H9 (cell line): ENCODE measurements at regions not wholly inside any gene's neighbourhood (a gene's known extent, or its start where the extent isn't known, plus 50 kb on each side); places are given as distances from the start of the nearest gene placed in this dataset.

ENCODE experiments used
- DNase-seq: peaks from one replicate; pipeline ENCODE4 v3.0.0-alpha.2; 2017
- H2AFZ ChIP-seq: one replicate; pipeline ENCODE4 v1.6.1; 2013; ENCODE audit warnings: mild to moderate bottlenecking, low read length, control low read depth, moderate library complexity
- H2AK5ac ChIP-seq: 2 replicates; pipeline ENCODE4 v1.6.1; 2013; ENCODE audit warnings: low read length, control low read depth, mixed read lengths; ENCODE audit not compliant: insufficient read length
- H2BK120ac ChIP-seq: one replicate; pipeline ENCODE4 v1.6.1; 2013; ENCODE audit warnings: low read depth, mild to moderate bottlenecking, low read length, control low read depth, inconsistent platforms; ENCODE audit not compliant: poor library complexity, severe bottlenecking
- H2BK12ac ChIP-seq: 2 replicates; pipeline ENCODE4 v1.6.1; 2013; ENCODE audit warnings: low read length, control low read depth, mixed read lengths, low read depth; ENCODE audit not compliant: insufficient read length
- H2BK15ac ChIP-seq: 2 replicates; pipeline ENCODE4 v1.6.1; 2013; ENCODE audit warnings: low read depth, low read length, control low read depth
- H2BK20ac ChIP-seq: one replicate; pipeline ENCODE4 v1.6.1; 2013; ENCODE audit warnings: low read depth, mild to moderate bottlenecking, low read length, control low read depth, inconsistent platforms; ENCODE audit not compliant: poor library complexity, severe bottlenecking
- H2BK5ac ChIP-seq: 2 replicates; pipeline ENCODE4 v1.6.1; 2013; ENCODE audit warnings: low read length, control low read depth, mixed read lengths; ENCODE audit not compliant: insufficient read length
- H3K14ac ChIP-seq: 2 replicates; pipeline ENCODE4 v1.6.1; 2013; ENCODE audit warnings: low read length, control low read depth; ENCODE audit not compliant: insufficient read depth
- H3K18ac ChIP-seq: 2 replicates; pipeline ENCODE4 v1.6.1; 2013; ENCODE audit warnings: low read depth, mild to moderate bottlenecking, mixed read lengths, low read length, control low read depth; ENCODE audit not compliant: insufficient read length
- H3K23ac ChIP-seq: 2 replicates; pipeline ENCODE4 v1.6.1; 2013; ENCODE audit warnings: low read length, control low read depth, mixed read lengths, low read depth; ENCODE audit not compliant: insufficient read length
- H3K23me2 ChIP-seq: 2 replicates; pipeline ENCODE4 v1.6.1; 2013; ENCODE audit warnings: low read depth, mild to moderate bottlenecking, mixed read lengths, low read length, control low read depth; ENCODE audit not compliant: insufficient read length, poor library complexity, severe bottlenecking
- H3K27ac ChIP-seq: 2 replicates; pipeline ENCODE4 v1.5.1; 2013; ENCODE audit warnings: low read length, control low read depth, mixed read lengths, low read depth; ENCODE audit not compliant: insufficient read length
- H3K27me3 ChIP-seq: 2 replicates; pipeline ENCODE4 v1.6.1; 2013; ENCODE audit warnings: low read length, control low read depth, inconsistent platforms; ENCODE audit not compliant: insufficient read depth
- H3K4ac ChIP-seq: 2 replicates; pipeline ENCODE4 v1.6.1; 2013; ENCODE audit warnings: low read depth, mild to moderate bottlenecking, control low read depth, inconsistent platforms, low read length, moderate library complexity
- H3K4me1 ChIP-seq: 2 replicates; pipeline ENCODE4 v1.6.1; 2013; ENCODE audit warnings: low read length, control low read depth, inconsistent platforms; ENCODE audit not compliant: insufficient read depth
- H3K4me2 ChIP-seq: 2 replicates; pipeline ENCODE4 v1.6.1; 2013; ENCODE audit warnings: low read length, control low read depth, mixed read lengths; ENCODE audit not compliant: insufficient read length, insufficient read depth
- H3K56ac ChIP-seq: 2 replicates; pipeline ENCODE4 v1.6.1; 2013; ENCODE audit warnings: low read depth, mild to moderate bottlenecking, mixed read lengths, low read length, control low read depth; ENCODE audit not compliant: insufficient read length
- H3K79me1 ChIP-seq: 2 replicates; pipeline ENCODE4 v1.6.1; 2013; ENCODE audit warnings: low read depth, mild to moderate bottlenecking, moderate library complexity, low read length, control low read depth, inconsistent platforms; ENCODE audit not compliant: insufficient read depth, poor library complexity, severe bottlenecking
- H3K79me2 ChIP-seq: 2 replicates; pipeline ENCODE4 v1.6.1; 2013; ENCODE audit warnings: low read length, control low read depth, inconsistent platforms; ENCODE audit not compliant: insufficient read depth
- H3K9ac ChIP-seq: 2 replicates; pipeline ENCODE4 v1.6.1; 2013; ENCODE audit warnings: low read length, control low read depth, mixed read lengths; ENCODE audit not compliant: insufficient read length; ENCODE audit errors: extremely low read depth
- H3K9me3 ChIP-seq: one replicate; pipeline ENCODE4 v1.6.1; 2013; ENCODE audit warnings: low read depth, low read length, inconsistent platforms; ENCODE audit not compliant: control insufficient read depth
- H3T11ph ChIP-seq: one replicate; pipeline ENCODE4 v1.6.1; 2013; ENCODE audit warnings: mild to moderate bottlenecking, low read length, control low read depth, inconsistent platforms
- H4K20me1 ChIP-seq: one replicate; pipeline ENCODE4 v1.6.1; 2013; ENCODE audit not compliant: control insufficient read depth, insufficient read length, insufficient read depth
- H4K5ac ChIP-seq: 2 replicates; pipeline ENCODE4 v1.6.1; 2013; ENCODE audit warnings: low read depth, mild to moderate bottlenecking, mixed read lengths, low read length, control low read depth; ENCODE audit not compliant: insufficient read length
- H4K8ac ChIP-seq: replicated peaks from 2 replicates; pipeline ENCODE4 v1.6.1; 2013; ENCODE audit warnings: low read length, control low read depth, mixed read lengths, low read depth; ENCODE audit not compliant: insufficient read length
- H4K91ac ChIP-seq: 2 replicates; pipeline ENCODE4 v1.6.1; 2013; ENCODE audit warnings: low read depth, mild to moderate bottlenecking, moderate library complexity, mixed read lengths, low read length, control low read depth; ENCODE audit not compliant: insufficient read length
- H3K27ac Mint-ChIP-seq, 3 experiments: 2 replicates in 2 of 3; 3 replicates in 1 of 3; pipeline ENCODE4 v1.8.0; 2020 to 2021; ENCODE audit warnings: mixed read lengths in 3 of 3, mild to moderate bottlenecking in 1 of 3, moderate library complexity in 1 of 3
- H3K27me3 Mint-ChIP-seq: 2 replicates; pipeline ENCODE4 v1.8.0; 2021; ENCODE audit warnings: low read depth, mild to moderate bottlenecking, moderate library complexity, mixed read lengths
- H3K36me3 Mint-ChIP-seq, 3 experiments: 2 replicates in 2 of 3; 3 replicates in 1 of 3; pipeline ENCODE4 v1.8.0; 2020 to 2021; ENCODE audit warnings: low read depth in 3 of 3, mixed read lengths in 3 of 3; ENCODE audit not compliant: insufficient read depth in 1 of 3
- H3K4me1 Mint-ChIP-seq, 2 experiments: 2 replicates each; pipeline ENCODE4 v1.8.0; 2020; ENCODE audit warnings: mixed read lengths in 2 of 2
- H3K4me3 Mint-ChIP-seq, 2 experiments: 2 replicates in 1 of 2; 3 replicates in 1 of 2; pipeline ENCODE4 v1.8.0; 2020 to 2021; ENCODE audit warnings: mild to moderate bottlenecking in 2 of 2, mixed read lengths in 2 of 2, moderate library complexity in 1 of 2
- H3K9me3 Mint-ChIP-seq, 2 experiments: 2 replicates in 1 of 2; 3 replicates in 1 of 2; pipeline ENCODE4 v1.8.0; 2020; ENCODE audit warnings: mild to moderate bottlenecking in 2 of 2, mixed read lengths in 2 of 2, moderate library complexity in 1 of 2
- WGBS: extraction: QIAGEN DNeasy Blood & Tissue Kit; methylation state at CpG from one replicate; pipeline ENCODE4 v1.1.7; 2013; ENCODE audit warnings: missing lambda C conversion rate, low lambda C conversion rate, mixed read lengths; ENCODE audit not compliant: insufficient read length; ENCODE audit errors: extremely low coverage; 5-methylcytosine and 5-hydroxymethylcytosine counted together
- TF ChIP-seq, protein P1 (sequence below): fragments of 200-600 bp; sonication (generic); conservative IDR thresholded peaks from 3 replicates; pipeline ENCODE4 v1.8.0; 2021; ENCODE audit warnings: antibody characterized with exemption, mild to moderate bottlenecking

DNA sequence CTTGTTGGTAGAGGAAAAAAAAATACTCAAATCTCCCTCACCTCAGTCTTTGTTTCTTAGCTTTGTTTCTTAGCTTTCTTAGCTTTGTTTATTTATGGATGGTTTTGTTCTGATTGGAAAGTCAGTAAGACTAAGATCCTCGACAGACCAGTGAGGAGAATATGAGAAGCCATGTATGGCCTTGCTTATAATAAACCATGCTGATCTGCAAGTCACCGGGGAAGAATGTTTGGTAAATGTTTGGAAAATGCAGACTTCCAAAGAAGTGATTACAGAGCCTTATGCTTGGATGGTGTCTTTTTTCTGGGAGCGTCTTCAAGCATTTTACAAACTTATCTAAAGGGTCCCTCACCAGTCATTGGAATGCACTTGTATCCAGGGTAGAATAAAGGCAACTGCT, 90.1 kb upstream of the NOCT start:
- Mint-ChIP-seq H3K27ac (no peak overlapping the region; a peak in 1 of 7 replicates), H3K4me1 (peaks cover 0 to 9% of the 10 kb centered on the region in 2 experiments; a peak in 3 of 4 replicates), H3K27me3 (no peaks in the 10 kb centered on the region; the same call in 1 of the 2 replicates), H3K9me3 (peaks cover 18 to 30% of the 10 kb centered on the region in 2 experiments), H3K4me3 (no peak overlapping the region), H3K36me3 (peaks cover 11 to 20% (median 19%) of the 10 kb centered on the region in 3 experiments)
- no peaks in the 10 kb centered on the region for H3K79me1 ChIP-seq
- no peak overlapping the region for H3K9ac ChIP-seq
- H3K27me3 ChIP-seq = no peaks in the 10 kb centered on the region
- no peak for DNase-seq
- H4K91ac ChIP-seq = no peak overlapping the region
- H3K23ac ChIP-seq = no peak overlapping the region
- no peak overlapping the region for H3K27ac ChIP-seq
- no peak overlapping the region for H3T11ph ChIP-seq
- H4K20me1 ChIP-seq = no peaks in the 10 kb centered on the region
- H3K18ac ChIP-seq = no peak overlapping the region
- no peak overlapping the region for H2BK20ac ChIP-seq
- H2BK15ac ChIP-seq = no peak overlapping the region
- no CpG with 5 or more reads among the region's 3 CpGs for WGBS
- no peak overlapping the region for H4K8ac ChIP-seq
- no peaks in the 10 kb centered on the region for H3K9me3 ChIP-seq
- TF ChIP-seq, protein P1, sequence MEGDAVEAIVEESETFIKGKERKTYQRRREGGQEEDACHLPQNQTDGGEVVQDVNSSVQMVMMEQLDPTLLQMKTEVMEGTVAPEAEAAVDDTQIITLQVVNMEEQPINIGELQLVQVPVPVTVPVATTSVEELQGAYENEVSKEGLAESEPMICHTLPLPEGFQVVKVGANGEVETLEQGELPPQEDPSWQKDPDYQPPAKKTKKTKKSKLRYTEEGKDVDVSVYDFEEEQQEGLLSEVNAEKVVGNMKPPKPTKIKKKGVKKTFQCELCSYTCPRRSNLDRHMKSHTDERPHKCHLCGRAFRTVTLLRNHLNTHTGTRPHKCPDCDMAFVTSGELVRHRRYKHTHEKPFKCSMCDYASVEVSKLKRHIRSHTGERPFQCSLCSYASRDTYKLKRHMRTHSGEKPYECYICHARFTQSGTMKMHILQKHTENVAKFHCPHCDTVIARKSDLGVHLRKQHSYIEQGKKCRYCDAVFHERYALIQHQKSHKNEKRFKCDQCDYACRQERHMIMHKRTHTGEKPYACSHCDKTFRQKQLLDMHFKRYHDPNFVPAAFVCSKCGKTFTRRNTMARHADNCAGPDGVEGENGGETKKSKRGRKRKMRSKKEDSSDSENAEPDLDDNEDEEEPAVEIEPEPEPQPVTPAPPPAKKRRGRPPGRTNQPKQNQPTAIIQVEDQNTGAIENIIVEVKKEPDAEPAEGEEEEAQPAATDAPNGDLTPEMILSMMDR = no peak
- no peaks in the 10 kb centered on the region for H3K4me1 ChIP-seq
- H3K23me2 ChIP-seq = no peaks in the 10 kb centered on the region
- H2AK5ac ChIP-seq = no peak overlapping the region
- no peak overlapping the region for H4K5ac ChIP-seq
- H3K79me2 ChIP-seq = no peaks in the 10 kb centered on the region
- H3K4me2 ChIP-seq = no peak overlapping the region
- H2AFZ ChIP-seq = no peak overlapping the region
- H2BK5ac ChIP-seq = no peak overlapping the region
- H2BK120ac ChIP-seq = no peak overlapping the region
- H2BK12ac ChIP-seq = no peak overlapping the region
- no peak overlapping the region for H3K56ac ChIP-seq
- no peak overlapping the region for H3K4ac ChIP-seq
- no peak overlapping the region for H3K14ac ChIP-seq
